ENCODE measurements at regions not wholly inside any gene's neighbourhood (a gene's known extent, or its start where the extent isn't known, plus 50 kb on each side); places are given as distances from the start of the nearest gene placed in this dataset.

GRCh38 chr13:73242515-73243015 is 183.8 kb downstream of the KLF5 start:
- DNase-seq, result no peak

DNA sequence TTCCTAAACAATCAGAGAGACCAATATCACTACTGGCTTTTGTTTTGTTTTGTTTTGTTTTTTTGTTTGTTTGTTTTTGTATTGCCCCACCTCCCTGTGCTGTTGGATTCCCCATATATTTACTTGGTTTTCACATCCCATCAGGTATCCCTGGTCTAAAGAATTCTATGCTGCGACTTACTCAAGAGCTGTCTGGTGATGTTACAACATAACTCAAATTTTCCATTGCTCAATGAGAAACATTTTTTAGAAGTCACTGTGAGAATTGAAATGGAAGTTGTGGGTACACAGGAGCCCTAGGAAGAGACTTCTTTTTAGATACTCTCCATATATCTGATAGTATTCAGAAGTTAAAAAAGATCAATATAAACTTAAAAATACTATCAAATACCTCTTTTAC is 181.4 kb downstream of the KLF5 start:
- DNase-seq, result no peak

- no peak for DNase-seq
Observed at GRCh38 chr13:73235385-73235784, 176.6 kb downstream of the KLF5 start.

DNA sequence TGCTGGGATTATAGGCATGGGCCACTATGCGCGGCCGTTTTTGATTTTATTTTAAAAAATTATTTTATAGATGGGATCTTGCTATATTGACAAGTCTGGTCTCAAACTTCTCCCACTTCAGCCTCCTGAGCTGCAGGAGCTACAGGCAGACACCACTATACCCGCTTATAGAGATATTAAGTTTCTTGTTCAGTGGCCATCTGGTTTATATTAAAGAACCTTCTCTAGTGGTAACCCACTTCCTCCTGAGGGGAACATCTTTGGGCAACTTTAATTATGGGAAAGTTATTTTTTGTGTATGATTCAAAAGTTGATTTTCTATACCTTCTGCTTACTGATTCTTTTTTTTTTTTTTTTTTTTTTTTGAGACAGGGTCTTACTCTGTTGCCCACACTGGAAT is 172.7 kb downstream of the KLF5 start:
- DNase-seq, result peak; percentile 70

GRCh38 chr13:73230716-73231115 is 171.9 kb downstream of the KLF5 start:
- no peak for DNase-seq

DNA sequence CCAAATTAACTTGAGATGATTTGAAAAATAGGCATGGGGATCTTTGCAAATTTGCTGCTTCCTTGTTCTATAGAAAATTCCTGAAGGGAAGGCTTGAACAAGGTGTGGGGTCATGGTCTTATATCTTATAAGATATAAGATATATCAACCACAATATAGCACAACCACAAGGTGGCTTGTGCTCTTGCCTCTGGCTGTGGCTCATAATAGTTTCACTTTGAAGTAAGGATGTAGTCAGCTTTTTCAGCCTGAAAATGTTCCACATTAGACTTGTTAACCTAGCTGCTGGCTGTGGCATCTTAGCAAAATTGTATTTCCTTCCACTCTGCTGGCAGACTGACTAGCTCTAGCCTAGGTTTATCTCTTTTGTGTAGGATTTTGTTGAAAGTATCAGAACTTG is 169.7 kb downstream of the KLF5 start:
- peak; percentile 24 for DNase-seq

- DNase-seq, result peak; percentile 23
Observed at GRCh38 chr13:73225990-73226389, 167.2 kb downstream of the KLF5 start.

DNA sequence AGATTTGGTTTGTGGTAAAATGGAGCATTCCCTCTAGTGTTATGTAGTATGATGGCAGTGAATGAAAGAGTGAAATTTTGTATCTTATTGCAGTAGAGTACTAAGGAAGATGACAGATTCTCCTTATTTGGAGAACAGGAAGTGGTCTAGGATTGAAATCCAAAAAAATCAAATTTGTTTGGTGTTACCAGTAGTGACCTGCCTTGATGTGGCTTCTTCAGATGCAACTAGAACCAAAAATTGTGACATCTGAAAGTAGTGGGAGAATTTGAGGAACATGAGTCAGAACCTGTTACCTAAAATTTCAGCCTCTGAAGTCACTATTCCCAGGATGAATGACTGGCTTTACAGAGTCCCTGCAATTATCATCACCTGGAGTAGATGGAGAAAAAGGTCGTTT is 165.9 kb downstream of the KLF5 start:
- peak; percentile 77 for DNase-seq

- no peak for DNase-seq
Observed at GRCh38 chr13:73223372-73223781, 164.6 kb downstream of the KLF5 start.

- no peak for DNase-seq
Observed at GRCh38 chr13:73222627-73223305, 164.0 kb downstream of the KLF5 start.

GRCh38 chr13:73220966-73221720 is 162.3 kb downstream of the KLF5 start:
- no peak for DNase-seq

DNA sequence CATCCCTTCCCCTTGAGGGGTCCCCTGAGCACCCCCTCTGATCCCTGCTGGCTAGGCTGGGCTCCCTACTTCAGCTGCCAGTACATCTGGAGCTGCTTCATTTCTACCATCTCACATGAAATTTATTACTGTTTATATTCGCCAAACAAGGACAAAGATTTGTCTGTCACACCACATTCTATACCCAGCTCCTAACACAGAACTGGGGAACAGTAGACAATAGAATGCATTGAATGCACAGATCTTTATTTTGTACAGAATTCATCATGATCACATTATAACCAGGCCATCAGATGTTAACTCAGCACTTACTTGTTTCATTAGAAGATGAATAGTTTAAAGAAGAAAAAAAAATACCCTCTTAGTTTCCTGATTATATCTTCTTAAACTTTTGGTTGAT is 159.4 kb downstream of the KLF5 start:
- DNase-seq, result no peak

DNA sequence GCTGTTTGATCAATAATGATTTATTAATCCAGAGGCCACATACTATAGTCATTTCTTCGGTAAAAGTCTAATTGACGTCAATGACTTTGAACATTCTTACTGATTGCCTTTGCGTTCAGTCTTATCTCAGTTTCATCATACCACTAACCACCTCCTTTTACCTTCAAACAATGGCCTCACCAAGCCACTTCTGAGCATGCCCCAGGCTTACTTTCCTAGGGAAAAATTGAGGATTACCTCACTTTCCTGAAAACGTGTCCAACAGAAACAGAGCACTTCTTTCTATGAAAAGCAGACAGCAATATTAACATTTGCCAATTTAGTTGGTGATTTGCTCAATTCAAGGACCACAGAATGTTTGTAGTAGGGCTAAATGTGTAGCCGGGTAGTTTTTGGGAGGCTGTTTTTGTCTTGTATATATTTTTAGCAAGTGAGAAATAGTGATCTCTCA is 157.6 kb downstream of the KLF5 start:
- peak; percentile 94 for DNase-seq

GRCh38 chr13:73215823-73216222 is 157.0 kb downstream of the KLF5 start:
- DNase-seq, result peak; percentile 94

DNA sequence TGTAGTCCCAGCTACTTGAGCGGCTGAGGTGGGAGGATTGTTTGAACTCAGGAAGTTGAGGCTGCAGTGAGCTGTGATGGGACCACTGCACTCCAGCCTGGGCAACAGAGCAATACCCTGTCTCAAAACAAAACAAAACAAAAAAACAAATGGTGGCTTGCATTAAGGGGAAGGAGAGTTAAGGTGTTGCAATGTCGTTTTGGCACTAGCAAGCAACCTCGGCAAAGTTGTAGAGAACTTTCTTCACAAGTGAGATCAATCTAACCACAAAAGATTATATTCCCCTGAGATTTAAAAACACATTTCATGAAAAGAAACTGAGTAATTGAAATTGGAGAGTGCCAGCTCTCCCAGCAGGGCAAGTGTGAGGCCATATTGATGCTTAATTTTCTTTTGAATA is 153.7 kb downstream of the KLF5 start:
- no peak for DNase-seq

DNA sequence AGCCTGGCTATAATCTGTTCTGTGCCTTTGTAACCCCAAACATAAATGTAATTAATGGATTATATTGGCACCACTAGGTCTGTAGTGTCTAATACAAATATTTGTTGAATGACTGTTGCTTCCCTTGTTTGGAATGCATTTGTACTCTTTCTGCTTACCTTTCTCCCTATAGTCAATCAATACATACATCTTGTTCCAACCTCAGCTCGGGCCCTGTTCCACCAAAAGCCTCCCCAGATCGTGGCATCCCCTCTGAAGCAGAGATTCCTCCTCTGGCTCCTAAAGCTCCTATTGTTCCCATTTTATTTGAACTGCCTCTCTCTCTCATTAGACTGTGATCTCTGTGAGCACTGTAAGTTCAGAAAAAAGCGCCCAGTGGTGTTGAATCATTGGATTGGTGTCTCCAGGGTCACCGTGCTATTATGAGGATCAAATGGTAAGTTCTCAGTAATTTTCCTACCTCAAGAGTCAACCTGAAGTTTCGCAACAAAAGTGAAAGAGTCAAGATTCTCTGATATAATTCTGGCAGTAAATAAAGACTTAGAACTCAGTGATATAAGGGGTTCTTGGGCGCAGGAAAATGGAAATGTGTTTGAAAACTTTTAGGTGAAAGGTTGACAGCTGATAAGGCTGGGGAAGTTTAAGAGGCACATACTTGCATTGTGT is 151.5 kb downstream of the KLF5 start:
- no peak for DNase-seq

- no peak for DNase-seq
Observed at GRCh38 chr13:73204952-73205351, 146.1 kb downstream of the KLF5 start.

GRCh38 chr13:73201626-73202025 is 142.8 kb downstream of the KLF5 start:
- DNase-seq, result peak; percentile 50

DNA sequence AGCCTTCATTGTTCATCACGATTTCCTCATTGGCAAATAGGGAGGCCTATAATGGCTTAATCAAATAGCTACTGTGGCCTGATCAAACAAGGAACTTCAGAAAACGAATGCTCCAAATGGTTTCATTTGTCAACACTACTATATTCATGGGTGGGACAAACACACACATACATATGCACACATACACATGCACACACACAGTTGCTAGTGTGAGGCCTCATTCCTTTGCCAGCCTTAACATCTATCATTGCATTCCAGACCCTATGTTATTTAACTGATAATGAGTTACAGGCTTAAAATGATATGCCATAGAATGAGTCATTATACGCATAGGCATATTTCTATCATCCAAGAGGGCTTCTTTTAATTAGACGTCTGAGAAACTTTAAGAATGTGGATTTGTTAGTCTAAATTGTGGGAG is 140.2 kb downstream of the KLF5 start:
- DNase-seq, result peak; percentile 88

DNA sequence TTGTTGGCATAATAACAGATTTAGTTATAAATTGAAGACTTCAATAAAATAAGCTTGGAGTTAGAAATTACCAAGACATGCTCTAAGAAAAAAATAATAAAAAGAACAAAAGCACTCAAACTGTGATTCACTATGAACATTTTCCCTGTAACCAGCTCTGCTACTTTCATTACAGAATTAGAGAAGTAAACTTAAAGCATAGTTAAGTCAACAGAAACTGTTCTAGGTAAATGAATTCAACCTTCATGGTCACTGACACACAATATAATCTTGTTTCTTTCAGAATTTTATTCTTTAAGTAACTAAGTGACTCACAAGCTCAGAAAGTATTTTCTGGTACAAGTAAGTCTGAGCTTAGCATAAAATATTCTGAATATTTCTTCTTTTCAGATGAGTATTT is 136.3 kb downstream of the KLF5 start:
- DNase-seq, result peak; percentile 9

- no peak for DNase-seq
Observed at GRCh38 chr13:73194310-73194709, 135.5 kb downstream of the KLF5 start.

- DNase-seq, result no peak
Observed at GRCh38 chr13:73193554-73193953, 134.7 kb downstream of the KLF5 start.

DNA sequence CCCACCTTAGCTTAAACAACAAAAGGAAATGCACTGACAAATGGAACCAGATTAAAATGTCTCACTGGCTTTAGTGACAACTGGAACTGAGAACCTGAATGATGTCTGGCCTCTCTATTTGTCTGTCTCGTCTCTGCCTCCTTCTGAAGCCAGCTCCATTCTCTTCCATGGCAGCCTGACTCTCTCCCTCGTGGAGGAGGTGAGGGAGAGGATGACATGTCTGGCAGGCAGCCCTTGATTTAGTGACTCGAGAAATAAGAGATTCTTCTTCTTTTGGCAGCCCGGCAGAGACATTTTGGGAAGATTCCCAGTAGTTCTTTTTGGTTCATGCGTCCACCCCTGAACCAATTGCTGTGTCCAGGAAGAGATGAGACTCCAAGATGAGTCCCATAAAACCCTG is 131.7 kb downstream of the KLF5 start:
- no peak for DNase-seq

Data from fibroblast of skin of scalp (primary cell).